ENCODE measurements at regions not wholly inside any gene's neighbourhood (a gene's known extent, or its start where the extent isn't known, plus 50 kb on each side); places are given as distances from the start of the nearest gene placed in this dataset.

GRCh38 chr4:24114444-24114843 is 224.6 kb upstream of the PPARGC1A start:
- ATAC-seq, result no peak
- intact Hi-C loops (cut with DNase I), result no loop called here
- no peak for DNase-seq (ENCODE audit: missing footprints)

- no peak for ATAC-seq
- intact Hi-C loops (cut with DNase I), result no loop called here
- no peak for DNase-seq (ENCODE audit: missing footprints)
These were observed 222.6 kb upstream of the PPARGC1A start for GRCh38 chr4:24112466-24112865.

- intact Hi-C loops (cut with DNase I), result no loop called here
- DNase-seq (ENCODE audit: missing footprints) (no peak), ATAC-seq (no peak)
These were observed 218.7 kb upstream of the PPARGC1A start for GRCh38 chr4:24108567-24108966.

- ATAC-seq, result peak; percentile 45
- no peak for DNase-seq (ENCODE audit: missing footprints)
- intact Hi-C loops (cut with DNase I), result no loop called here
These were observed 215.6 kb upstream of the PPARGC1A start for GRCh38 chr4:24105327-24106038.

- ATAC-seq (peak; percentile 15), DNase-seq (ENCODE audit: missing footprints) (no peak)
- intact Hi-C loops (cut with DNase I), result no loop called here
These were observed 214.3 kb upstream of the PPARGC1A start for GRCh38 chr4:24104158-24104565.

GRCh38 chr4:24103434-24104157 is 213.7 kb upstream of the PPARGC1A start:
- ATAC-seq (peak; percentile 77), DNase-seq (ENCODE audit: missing footprints) (no peak)
- intact Hi-C loops (cut with DNase I), result no loop called here

- intact Hi-C loops (cut with DNase I), result no loop called here
- no peak for DNase-seq (ENCODE audit: missing footprints)
- no peak for ATAC-seq
These were observed 212.8 kb upstream of the PPARGC1A start for GRCh38 chr4:24102621-24103020.

- DNase-seq (ENCODE audit: missing footprints) (no peak), ATAC-seq (no peak)
- intact Hi-C loops (cut with DNase I), result no loop called here
These were observed 206.8 kb upstream of the PPARGC1A start for GRCh38 chr4:24096603-24097002.

GRCh38 chr4:24094726-24095125 is 204.9 kb upstream of the PPARGC1A start:
- intact Hi-C loops (cut with DNase I), result no loop called here
- ATAC-seq (no peak), DNase-seq (ENCODE audit: missing footprints) (no peak)

GRCh38 chr4:24093446-24093845 is 203.6 kb upstream of the PPARGC1A start:
- DNase-seq (ENCODE audit: missing footprints) (no peak), ATAC-seq (no peak)
- intact Hi-C loops (cut with DNase I), result no loop called here

- ATAC-seq, result no peak
- intact Hi-C loops (cut with DNase I), result no loop called here
- no peak for DNase-seq (ENCODE audit: missing footprints)
These were observed 201.9 kb upstream of the PPARGC1A start for GRCh38 chr4:24091639-24092233.

GRCh38 chr4:24089851-24090534 is 200.1 kb upstream of the PPARGC1A start:
- intact Hi-C loops (cut with DNase I), result no loop called here
- ATAC-seq, result no peak
- no peak for DNase-seq (ENCODE audit: missing footprints)

GRCh38 chr4:24080871-24081270 is 191.0 kb upstream of the PPARGC1A start:
- intact Hi-C loops (cut with DNase I), result no loop called here
- no peak for DNase-seq (ENCODE audit: missing footprints)
- ATAC-seq, result no peak

GRCh38 chr4:24078347-24078962 is 188.6 kb upstream of the PPARGC1A start:
- DNase-seq (ENCODE audit: missing footprints) (no peak), ATAC-seq (no peak)
- intact Hi-C loops (cut with DNase I), result no loop called here

- no peak for ATAC-seq
- DNase-seq (ENCODE audit: missing footprints), result no peak
- intact Hi-C loops (cut with DNase I), result no loop called here
These were observed 187.0 kb upstream of the PPARGC1A start for GRCh38 chr4:24076811-24077210.

- DNase-seq (ENCODE audit: missing footprints) (no peak), ATAC-seq (no peak)
- intact Hi-C loops (cut with DNase I), result no loop called here
These were observed 184.1 kb upstream of the PPARGC1A start for GRCh38 chr4:24073948-24074347.

- ATAC-seq, result no peak
- intact Hi-C loops (cut with DNase I), result no loop called here
- no peak for DNase-seq (ENCODE audit: missing footprints)
These were observed 181.9 kb upstream of the PPARGC1A start for GRCh38 chr4:24071612-24072372.

- intact Hi-C loops (cut with DNase I), result no loop called here
- ATAC-seq (no peak), DNase-seq (ENCODE audit: missing footprints) (no peak)
These were observed 180.3 kb upstream of the PPARGC1A start for GRCh38 chr4:24070117-24070516.

Measured in Right ventricle myocardium inferior (tissue), 1 donor.